HCT116 (cell line): ENCODE measurements at regions not wholly inside any gene's neighbourhood (a gene's known extent, or its start where the extent isn't known, plus 50 kb on each side); places are given as distances from the start of the nearest gene placed in this dataset.

Source experiments
- ATAC-seq: fragments of 200-7000 bp; cut with Tn5 transposase; 2 replicates; pipeline ENCODE4 v1.9.1; 2020; ENCODE audit warnings: mild to moderate bottlenecking, moderate library complexity
- BruUV-seq: library from RNA; stranded (reverse); fragments of 400-500 nt; replicated peaks from 2 replicates; lab custom pipeline; 2021; lab: Mats Ljungman, UMichigan
- CTCF ChIA-PET: fragments of 300-600 bp; sonication (Branson Sonifier 250); formaldehyde crosslinking; loops from one replicate; lab custom pipeline; 2021; ENCODE audit warnings: antibody characterized with exemption; lab: Charles Lee
- POLR2A ChIA-PET: fragments of 300-600, 350-600 bp; sonication (Branson Sonifier 250); formaldehyde crosslinking; loops from one replicate; lab custom pipeline; 2021; ENCODE audit warnings: antibody characterized with exemption; lab: Charles Lee
- RAD21 ChIA-PET, 2 experiments: fragments of 300-600 bp; sonication (Branson Sonifier 250); formaldehyde crosslinking; loops; one replicate each; lab custom pipeline; 2023; ENCODE audit warnings: low total read pairs in 2 of 2; ENCODE audit not compliant: uncharacterized antibody in 2 of 2, unreplicated experiment in 2 of 2, low non-redundant PET in 1 of 2; lab: Charles Lee
- DNase-seq: peaks from one replicate; pipeline ENCODE4 v3.0.0-alpha.2; 2010; ENCODE audit warnings: low read depth, low spot score
- H2AFZ ChIP-seq: fragments of 200-600 bp; shearing (Covaris generic), sonication (generic); 2 replicates; pipeline ENCODE4 v1.6.1; 2017; ENCODE audit warnings: low read depth, mixed run types, mixed read lengths, antibody characterized with exemption, low read length; ENCODE audit not compliant: poor library complexity, severe bottlenecking
- H3K27ac ChIP-seq: 2 replicates; pipeline ENCODE4 v1.5.1; 2012; ENCODE audit warnings: low read depth, low read length
- H3K27me3 ChIP-seq: fragments of 200-600 bp; sonication (generic); 2 replicates; pipeline ENCODE4 v1.6.1; 2016; ENCODE audit warnings: mixed run types, low read length, mixed read lengths; ENCODE audit not compliant: insufficient read depth
- H3K36me3 ChIP-seq, 2 experiments: fragments of 200-500 bp in 1 of 2; fragments of 200-600 bp in 1 of 2; sonication (Bioruptor generic) in 1 of 2; sonication (generic) in 1 of 2; 2 replicates each; pipeline versions ENCODE4 v1.5.1 to v1.6.1; 2014 to 2016; ENCODE audit warnings: low read length in 2 of 2, inconsistent platforms in 1 of 2, mixed read lengths in 1 of 2, mixed run types in 1 of 2; ENCODE audit not compliant: insufficient read depth in 2 of 2, control insufficient read depth in 1 of 2
- H3K4me1 ChIP-seq, 2 experiments: fragments of 200-600 bp in 1 of 2; sonication (generic) in 1 of 2; 2 replicates each; pipeline versions ENCODE4 v1.5.1 to v1.6.1; 2012 to 2017; ENCODE audit warnings: low read length in 2 of 2, inconsistent platforms in 1 of 2, mild to moderate bottlenecking in 1 of 2, mixed read lengths in 1 of 2, mixed run types in 1 of 2, moderate library complexity in 1 of 2; ENCODE audit not compliant: insufficient read depth in 2 of 2, control insufficient read depth in 1 of 2
- H3K4me2 ChIP-seq: fragments of 200-600 bp; sonication (generic); 2 replicates; pipeline ENCODE4 v1.6.1; 2017; ENCODE audit warnings: mixed run types, low read length, mixed read lengths
- H3K4me3 ChIP-seq, 2 experiments: fragments of 200-600 bp in 1 of 2; sonication (generic) in 1 of 2; replicated peaks in 1 of 2; 2 replicates each; pipeline ENCODE4 v1.5.1; 2011 to 2016; ENCODE audit warnings: low read length in 2 of 2, control low read depth in 1 of 2, low read depth in 1 of 2, mild to moderate bottlenecking in 1 of 2, mixed read lengths in 1 of 2, mixed run types in 1 of 2
- H3K79me2 ChIP-seq: fragments of 200-600 bp; sonication (generic); 2 replicates; pipeline ENCODE4 v1.6.1; 2017; ENCODE audit warnings: mild to moderate bottlenecking, mixed run types, low read length, moderate library complexity, mixed read lengths; ENCODE audit not compliant: insufficient read depth
- H3K9ac ChIP-seq: fragments of 200-600 bp; sonication (generic); 2 replicates; pipeline ENCODE4 v1.6.1; 2016; ENCODE audit warnings: low read length, mixed read lengths
- H3K9me2 ChIP-seq: fragments of 200-600 bp; sonication (generic), shearing (Covaris generic); 2 replicates; pipeline ENCODE4 v1.6.1; 2017; ENCODE audit warnings: mixed run types, mild to moderate bottlenecking, moderate library complexity; ENCODE audit not compliant: insufficient read depth
- H3K9me3 ChIP-seq, 2 experiments: fragments of 200-500 bp in 1 of 2; fragments of 200-600 bp in 1 of 2; sonication (Bioruptor generic) in 1 of 2; sonication (generic) in 1 of 2; 2 replicates each; pipeline ENCODE4 v1.6.1; 2014 to 2017; ENCODE audit warnings: low read length in 2 of 2, mixed read lengths in 2 of 2, inconsistent platforms in 1 of 2, low read depth in 1 of 2, mild to moderate bottlenecking in 1 of 2, mixed run types in 1 of 2, moderate library complexity in 1 of 2; ENCODE audit not compliant: control insufficient read depth in 1 of 2, insufficient read depth in 1 of 2
- H4K20me1 ChIP-seq: fragments of 200-600 bp; sonication (generic), shearing (Covaris generic); 2 replicates; pipeline ENCODE4 v1.6.1; 2017; ENCODE audit warnings: mixed run types, mild to moderate bottlenecking, moderate library complexity; ENCODE audit not compliant: insufficient read depth
- CBX3 ChIP-seq: IDR thresholded peaks from 2 replicates; pipeline ENCODE4 v1.6.1; 2012; ENCODE audit warnings: low read depth
- CTCF ChIP-seq, 3 experiments: fragments of 200-600 bp in 1 of 3; sonication (generic) in 1 of 3; IDR thresholded peaks in 2 of 3; conservative IDR thresholded peaks in 1 of 3; 2 replicates each; pipeline ENCODE4 v1.5.1; 2012 to 2017; ENCODE audit warnings: low read depth in 2 of 3, low read length in 2 of 3, antibody characterized with exemption in 1 of 3, borderline replicate concordance in 1 of 3, control low read depth in 1 of 3, mild to moderate bottlenecking in 1 of 3, mixed read lengths in 1 of 3, mixed run types in 1 of 3, moderate library complexity in 1 of 3; ENCODE audit not compliant: insufficient read depth in 1 of 3
- EGR1 ChIP-seq: IDR thresholded peaks from 2 replicates; pipeline ENCODE4 v1.6.1; 2012; ENCODE audit warnings: low read depth
- ELF1 ChIP-seq: IDR thresholded peaks from 2 replicates; pipeline ENCODE4 v1.6.1; 2012; ENCODE audit warnings: low read depth, borderline replicate concordance
- EZH2 ChIP-seq: fragments of 200-600 bp; sonication (generic); IDR thresholded peaks from 2 replicates; pipeline ENCODE4 v1.6.1; 2017; ENCODE audit warnings: antibody characterized with exemption, mixed run types
- FOSL1 ChIP-seq: IDR thresholded peaks from 2 replicates; pipeline ENCODE4 v1.6.1; 2012; ENCODE audit warnings: low read depth
- POLR2A ChIP-seq: IDR thresholded peaks from 2 replicates; pipeline ENCODE4 v1.7.0; 2011; ENCODE audit warnings: borderline replicate concordance; ENCODE audit not compliant: insufficient read depth, insufficient read length; ENCODE audit errors: extremely low read depth
- RAD21 ChIP-seq: IDR thresholded peaks from 2 replicates; pipeline ENCODE4 v1.6.1; 2012; ENCODE audit warnings: low read depth, mild to moderate bottlenecking
- SIN3A ChIP-seq: IDR thresholded peaks from 2 replicates; pipeline ENCODE4 v1.6.1; 2012; ENCODE audit warnings: low read depth
- SRF ChIP-seq: IDR thresholded peaks from 2 replicates; pipeline ENCODE4 v1.6.1; 2012; ENCODE audit warnings: low read depth
- ZFX ChIP-seq: fragments of 450-650 bp; IDR thresholded peaks from 2 replicates; pipeline ENCODE4 v1.6.1; 2017
- ZNF274 ChIP-seq: fragments of 200-500 bp; sonication (Bioruptor generic); IDR thresholded peaks from 2 replicates; pipeline ENCODE4 v1.6.1; 2014; ENCODE audit warnings: mild to moderate bottlenecking, low read depth, low read length, inconsistent platforms
- intact Hi-C: fragments of 100-400 bp; cut with micrococcal nuclease; formaldehyde crosslinking; loops from 2 replicates; pipeline ENCODE4 v1.10.0; 2022
- TF ChIP-seq, protein P1 (sequence below): IDR thresholded peaks from 2 replicates; pipeline ENCODE4 v1.6.1; 2011; ENCODE audit warnings: mild to moderate bottlenecking, low read length, moderate library complexity; ENCODE audit not compliant: insufficient replicate concordance; ENCODE audit errors: extremely low read depth
- TF ChIP-seq, protein P2 (sequence below): IDR thresholded peaks from 2 replicates; pipeline ENCODE4 v1.6.1; 2012; ENCODE audit warnings: low read depth
- TF ChIP-seq, protein P3 (sequence below): IDR thresholded peaks from 2 replicates; pipeline ENCODE4 v1.6.1; 2012

- TF ChIP-seq, protein P1, sequence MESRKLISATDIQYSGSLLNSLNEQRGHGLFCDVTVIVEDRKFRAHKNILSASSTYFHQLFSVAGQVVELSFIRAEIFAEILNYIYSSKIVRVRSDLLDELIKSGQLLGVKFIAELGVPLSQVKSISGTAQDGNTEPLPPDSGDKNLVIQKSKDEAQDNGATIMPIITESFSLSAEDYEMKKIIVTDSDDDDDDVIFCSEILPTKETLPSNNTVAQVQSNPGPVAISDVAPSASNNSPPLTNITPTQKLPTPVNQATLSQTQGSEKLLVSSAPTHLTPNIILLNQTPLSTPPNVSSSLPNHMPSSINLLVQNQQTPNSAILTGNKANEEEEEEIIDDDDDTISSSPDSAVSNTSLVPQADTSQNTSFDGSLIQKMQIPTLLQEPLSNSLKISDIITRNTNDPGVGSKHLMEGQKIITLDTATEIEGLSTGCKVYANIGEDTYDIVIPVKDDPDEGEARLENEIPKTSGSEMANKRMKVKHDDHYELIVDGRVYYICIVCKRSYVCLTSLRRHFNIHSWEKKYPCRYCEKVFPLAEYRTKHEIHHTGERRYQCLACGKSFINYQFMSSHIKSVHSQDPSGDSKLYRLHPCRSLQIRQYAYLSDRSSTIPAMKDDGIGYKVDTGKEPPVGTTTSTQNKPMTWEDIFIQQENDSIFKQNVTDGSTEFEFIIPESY, result no peak
- TF ChIP-seq CBX3 (no peak), EGR1 (no peak), SIN3A (no peak)
Measured at GRCh38 chr2:114046866-114047435, 157.1 kb downstream of the ACTR3 start (continued).

DNA sequence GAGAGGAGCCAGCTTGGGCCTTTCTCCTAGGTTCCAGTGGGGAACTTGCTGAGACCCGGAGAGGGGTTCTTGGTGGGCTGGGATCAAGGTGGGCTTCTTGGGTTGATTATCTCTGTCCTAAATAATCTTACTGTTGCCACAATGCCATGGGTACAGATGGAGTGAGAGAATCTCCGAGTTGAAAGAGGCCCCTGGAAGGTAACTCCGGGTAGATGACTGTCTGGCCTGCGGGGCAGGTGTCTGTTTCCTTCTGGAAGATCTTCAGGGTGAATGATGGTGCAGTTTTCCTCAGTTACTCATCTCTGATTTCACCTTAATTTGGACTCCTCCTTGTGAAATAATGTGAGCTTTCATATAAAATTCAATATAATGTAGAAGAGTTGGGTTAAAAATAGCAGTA, 159.4 kb downstream of the ACTR3 start:
- BruUV-seq, result no TSS peak
- DNase-seq (no peak), ATAC-seq (no peak)
- H3K4me3 ChIP-seq, result no peak overlapping the region
- RAD21 ChIA-PET, result no interaction called here
- H4K20me1 ChIP-seq, result no peaks in the 10 kb centered on the region
- H3K27me3 ChIP-seq, result peaks cover 7% of the 10 kb centered on the region; the same call in 1 of the 2 replicates
- no peaks in the 10 kb centered on the region for H3K9me3 ChIP-seq
- no peaks in the 10 kb centered on the region for H3K4me1 ChIP-seq
- intact Hi-C loops, result no loop called here
- no peak overlapping the region for H3K4me2 ChIP-seq
- H3K9ac ChIP-seq, result no peak overlapping the region
- POLR2A ChIA-PET, result no interaction called here
- H2AFZ ChIP-seq, result no peak overlapping the region
- no peaks in the 10 kb centered on the region for H3K79me2 ChIP-seq
- CTCF ChIA-PET, result no interaction called here
- H3K9me2 ChIP-seq, result no peaks in the 10 kb centered on the region
- no peak overlapping the region for H3K27ac ChIP-seq
- no peaks in the 10 kb centered on the region for H3K36me3 ChIP-seq
- TF ChIP-seq, protein P1, result no peak
- TF ChIP-seq EGR1, result no peak
- TF ChIP-seq SRF, result no peak
- TF ChIP-seq ZFX, result no peak
- no peak for TF ChIP-seq POLR2A
- TF ChIP-seq, protein P2, sequence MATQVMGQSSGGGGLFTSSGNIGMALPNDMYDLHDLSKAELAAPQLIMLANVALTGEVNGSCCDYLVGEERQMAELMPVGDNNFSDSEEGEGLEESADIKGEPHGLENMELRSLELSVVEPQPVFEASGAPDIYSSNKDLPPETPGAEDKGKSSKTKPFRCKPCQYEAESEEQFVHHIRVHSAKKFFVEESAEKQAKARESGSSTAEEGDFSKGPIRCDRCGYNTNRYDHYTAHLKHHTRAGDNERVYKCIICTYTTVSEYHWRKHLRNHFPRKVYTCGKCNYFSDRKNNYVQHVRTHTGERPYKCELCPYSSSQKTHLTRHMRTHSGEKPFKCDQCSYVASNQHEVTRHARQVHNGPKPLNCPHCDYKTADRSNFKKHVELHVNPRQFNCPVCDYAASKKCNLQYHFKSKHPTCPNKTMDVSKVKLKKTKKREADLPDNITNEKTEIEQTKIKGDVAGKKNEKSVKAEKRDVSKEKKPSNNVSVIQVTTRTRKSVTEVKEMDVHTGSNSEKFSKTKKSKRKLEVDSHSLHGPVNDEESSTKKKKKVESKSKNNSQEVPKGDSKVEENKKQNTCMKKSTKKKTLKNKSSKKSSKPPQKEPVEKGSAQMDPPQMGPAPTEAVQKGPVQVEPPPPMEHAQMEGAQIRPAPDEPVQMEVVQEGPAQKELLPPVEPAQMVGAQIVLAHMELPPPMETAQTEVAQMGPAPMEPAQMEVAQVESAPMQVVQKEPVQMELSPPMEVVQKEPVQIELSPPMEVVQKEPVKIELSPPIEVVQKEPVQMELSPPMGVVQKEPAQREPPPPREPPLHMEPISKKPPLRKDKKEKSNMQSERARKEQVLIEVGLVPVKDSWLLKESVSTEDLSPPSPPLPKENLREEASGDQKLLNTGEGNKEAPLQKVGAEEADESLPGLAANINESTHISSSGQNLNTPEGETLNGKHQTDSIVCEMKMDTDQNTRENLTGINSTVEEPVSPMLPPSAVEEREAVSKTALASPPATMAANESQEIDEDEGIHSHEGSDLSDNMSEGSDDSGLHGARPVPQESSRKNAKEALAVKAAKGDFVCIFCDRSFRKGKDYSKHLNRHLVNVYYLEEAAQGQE, result no peak
- TF ChIP-seq ELF1, result no peak
- TF ChIP-seq, protein P3, sequence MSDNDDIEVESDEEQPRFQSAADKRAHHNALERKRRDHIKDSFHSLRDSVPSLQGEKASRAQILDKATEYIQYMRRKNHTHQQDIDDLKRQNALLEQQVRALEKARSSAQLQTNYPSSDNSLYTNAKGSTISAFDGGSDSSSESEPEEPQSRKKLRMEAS, result no peak
- TF ChIP-seq CTCF (IDR thresholded peaks at IDR 0.05 in 2 of 3, conservative IDR thresholded peaks at IDR 0.05 in 1 of 3; ENCODE audit: borderline replicate concordance in 1 of 3, insufficient read depth in 1 of 3, low read depth in 2 of 3, low read length in 2 of 3), result no peak
- no peak for TF ChIP-seq CBX3
- no peak for TF ChIP-seq RAD21
- no peak for TF ChIP-seq FOSL1
- no peak for TF ChIP-seq ZNF274
- TF ChIP-seq EZH2, result no peak
